ENCODE measurements at regions not wholly inside any gene's neighbourhood (a gene's known extent, or its start where the extent isn't known, plus 50 kb on each side); places are given as distances from the start of the nearest gene placed in this dataset.
A peak's percentile ranks its signal among the peaks of the same experiment; 100 is the strongest.

DNA sequence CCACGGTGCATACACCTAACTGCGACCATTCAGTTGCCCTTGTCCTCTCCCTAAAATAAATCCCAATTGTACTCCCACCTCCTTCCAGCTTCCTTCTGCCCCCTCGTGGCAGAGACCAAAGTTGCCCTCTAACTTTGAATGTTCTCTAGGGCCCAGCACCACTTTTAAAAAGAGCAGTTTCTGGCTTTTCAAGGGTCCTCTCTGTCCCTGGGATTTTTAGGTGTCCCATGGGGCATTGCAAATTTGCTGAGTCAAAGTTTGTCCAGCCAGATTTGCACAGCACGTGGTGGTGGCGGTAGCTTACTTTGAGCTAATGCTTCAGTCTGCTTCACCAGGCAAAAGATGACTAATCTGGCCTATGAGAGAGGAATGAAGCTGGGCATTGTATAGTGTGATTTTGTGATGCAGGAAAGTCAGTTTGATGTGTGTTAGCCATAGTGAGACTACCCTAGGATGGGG, 100.2 kb downstream of the PERP start:
- peak; percentile 62 for DNase-seq (ENCODE audit: low read depth)

DNA sequence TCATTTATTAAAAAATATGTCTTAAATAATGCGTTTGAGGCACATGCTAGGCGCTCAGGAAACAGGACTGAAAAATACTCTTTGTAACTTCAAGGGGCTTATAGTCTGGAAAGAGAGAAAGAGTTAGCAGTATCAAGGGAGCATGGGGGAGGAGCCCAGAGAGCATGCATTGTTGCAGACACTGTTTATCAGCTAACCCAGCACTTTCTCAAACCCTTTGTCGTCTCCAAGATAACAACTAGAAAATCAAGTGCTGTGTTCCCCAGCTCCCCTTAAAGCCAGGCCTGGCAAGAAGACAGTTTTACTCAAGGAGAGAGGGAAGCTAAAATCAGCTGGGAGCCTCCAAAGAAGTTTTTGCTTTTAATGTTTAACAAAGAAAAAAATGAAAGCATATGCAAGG, 98.4 kb downstream of the PERP start:
- no peak for DNase-seq (ENCODE audit: low read depth)

DNA sequence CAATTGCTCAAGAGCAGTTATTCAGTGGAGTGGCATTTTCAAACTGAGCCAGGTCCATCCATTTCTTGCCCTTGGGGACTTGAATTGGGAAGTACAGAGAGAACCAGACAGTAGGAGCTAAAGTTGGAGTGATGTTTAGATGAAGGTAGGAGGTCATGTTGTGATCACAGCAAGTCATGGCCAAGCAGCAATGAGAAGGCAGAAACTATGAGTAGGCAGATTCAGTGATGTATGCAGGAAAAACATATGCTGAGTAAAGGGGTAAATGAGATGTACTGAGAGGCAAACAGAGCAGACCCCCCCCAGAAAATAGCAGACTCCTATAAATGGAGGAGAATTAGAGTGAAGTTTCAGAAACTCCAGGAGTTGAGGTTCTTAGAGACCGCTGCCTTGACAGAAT, 95.8 kb downstream of the PERP start:
- no peak for DNase-seq (ENCODE audit: low read depth)

DNA sequence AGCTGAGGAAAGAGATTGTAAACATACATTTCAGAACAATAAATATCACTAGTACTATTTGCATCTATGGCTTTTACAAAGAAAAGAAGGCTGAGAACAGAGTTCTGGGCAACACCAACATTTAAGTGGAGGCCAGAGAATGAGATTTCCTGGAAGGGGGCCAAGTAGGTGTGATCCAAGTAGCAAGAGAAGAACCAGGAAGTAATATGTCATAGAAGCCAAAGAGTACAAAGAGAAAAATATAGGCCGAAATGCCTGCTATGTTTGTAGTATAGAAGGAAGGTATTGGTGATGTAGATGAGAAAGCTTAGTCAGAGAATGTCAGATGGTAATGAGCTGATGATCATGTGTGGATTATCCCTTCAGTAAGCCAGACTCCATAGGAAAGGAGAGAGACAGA, 94.5 kb downstream of the PERP start:
- DNase-seq (ENCODE audit: low read depth): no peak

- DNase-seq (ENCODE audit: low read depth): no peak
Measured at GRCh38 chr6:138013959-138014358, 93.3 kb downstream of the PERP start.

DNA sequence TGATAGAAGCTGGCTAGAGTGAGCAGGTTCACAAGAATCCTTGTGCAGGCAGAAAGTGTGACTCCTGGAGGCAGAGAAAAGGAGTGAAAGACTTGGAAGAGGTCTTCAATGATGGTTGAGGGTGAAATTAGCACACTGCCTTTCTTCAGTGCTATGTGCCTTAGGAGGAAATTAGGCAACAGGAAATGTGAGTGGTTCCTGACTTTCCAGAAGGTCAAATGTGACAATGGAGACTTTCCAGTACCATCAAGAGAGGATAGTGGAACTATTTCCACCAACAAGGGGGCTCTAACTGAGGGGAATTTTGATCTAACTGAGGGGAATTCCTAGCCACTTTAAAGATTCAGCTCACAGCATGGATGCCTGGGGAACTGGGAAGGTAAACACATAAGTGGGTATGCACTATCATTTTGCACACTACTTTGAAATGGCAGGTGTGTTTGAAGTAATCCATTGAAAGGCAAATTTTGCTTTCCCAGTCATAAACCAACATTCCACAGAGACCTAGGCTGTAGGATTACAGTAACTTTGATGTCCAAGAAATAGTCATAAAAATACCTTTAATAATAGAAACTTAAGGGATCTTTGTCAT, 90.0 kb downstream of the PERP start:
- no peak for DNase-seq (ENCODE audit: low read depth)

DNA sequence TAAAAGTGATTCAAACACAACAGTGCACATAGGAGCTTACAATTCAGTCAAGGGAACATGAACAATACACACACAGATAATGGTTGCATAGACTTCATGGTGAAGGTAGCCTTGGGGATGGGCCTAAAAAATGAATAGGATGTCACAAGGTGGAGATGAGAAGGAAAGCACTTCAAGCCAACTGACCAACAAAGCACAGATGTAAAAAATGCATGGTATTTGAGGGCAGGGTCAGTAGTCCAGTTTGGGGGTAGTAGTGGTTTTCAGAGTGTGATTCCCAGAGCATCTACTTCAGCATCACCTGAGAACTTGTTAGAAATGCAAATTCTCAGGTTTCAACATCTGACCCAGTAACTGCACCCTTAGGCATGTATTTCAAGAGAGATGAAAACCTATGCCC, 88.9 kb downstream of the PERP start:
- no peak for DNase-seq (ENCODE audit: low read depth)

DNA sequence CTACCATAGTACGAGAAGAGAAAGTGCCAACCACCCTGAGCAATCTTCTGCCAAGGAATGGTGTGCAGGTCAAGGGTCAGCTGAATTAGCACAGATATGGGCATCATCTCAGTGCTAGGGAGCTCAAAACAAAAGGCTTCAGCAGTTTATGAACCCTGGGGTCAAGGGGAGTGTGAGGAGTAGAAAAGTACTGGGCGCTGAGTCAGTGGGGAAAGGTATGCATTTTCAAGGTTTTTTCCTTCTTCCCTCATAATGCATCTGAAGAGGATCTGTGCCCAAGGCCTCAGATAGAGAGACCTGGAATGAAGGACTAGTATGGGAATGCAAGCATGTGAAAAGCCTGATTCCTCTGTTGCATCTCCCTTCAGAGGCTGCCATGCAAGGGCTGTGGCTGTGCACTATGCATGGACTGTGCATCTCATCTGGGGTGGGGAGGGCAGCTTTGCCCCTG, 81.7 kb downstream of the PERP start:
- no peak for DNase-seq (ENCODE audit: low read depth)

- no peak for DNase-seq (ENCODE audit: low read depth)
Measured at GRCh38 chr6:138026342-138026741, 80.9 kb downstream of the PERP start.

DNA sequence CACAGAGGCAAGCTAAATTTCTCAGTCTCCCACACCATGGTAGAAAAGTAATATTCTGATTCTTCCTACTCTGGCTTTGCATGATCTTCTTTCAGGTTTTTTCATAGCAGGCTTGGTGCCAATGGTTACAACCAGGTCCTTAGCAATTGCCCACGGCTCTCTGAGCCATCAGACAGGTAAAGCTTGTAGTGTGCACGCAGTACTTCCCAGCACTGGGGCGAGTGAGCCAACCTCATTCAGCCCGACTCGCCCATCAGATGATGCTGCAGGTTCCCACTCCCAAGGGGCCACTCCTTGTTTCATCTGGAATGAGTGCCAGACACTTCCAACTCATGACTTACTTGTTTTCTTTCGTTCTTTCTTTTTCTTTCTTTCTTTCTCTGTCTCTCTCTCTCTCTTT, 78.3 kb downstream of the PERP start:
- DNase-seq (ENCODE audit: low read depth): no peak

DNA sequence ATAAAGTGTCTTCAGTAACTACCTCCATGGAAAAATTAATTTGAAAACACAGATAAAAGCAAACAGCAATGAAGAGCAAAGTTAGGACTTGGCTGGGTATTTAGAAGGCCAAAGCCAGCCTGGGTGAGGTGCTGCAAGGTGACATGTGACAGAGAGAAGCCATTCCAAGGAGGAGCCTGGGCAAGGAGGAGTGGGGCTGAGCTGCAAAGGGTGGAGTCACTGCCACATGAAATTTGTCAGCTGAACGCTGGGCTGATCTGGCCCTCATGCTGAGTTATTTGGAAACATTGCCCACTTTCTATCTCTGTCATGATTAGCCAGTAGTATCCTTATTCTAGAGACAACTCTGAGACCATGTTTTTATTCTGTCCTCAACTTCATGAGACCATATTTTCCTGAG, 76.3 kb downstream of the PERP start:
- DNase-seq (ENCODE audit: low read depth): no peak

DNA sequence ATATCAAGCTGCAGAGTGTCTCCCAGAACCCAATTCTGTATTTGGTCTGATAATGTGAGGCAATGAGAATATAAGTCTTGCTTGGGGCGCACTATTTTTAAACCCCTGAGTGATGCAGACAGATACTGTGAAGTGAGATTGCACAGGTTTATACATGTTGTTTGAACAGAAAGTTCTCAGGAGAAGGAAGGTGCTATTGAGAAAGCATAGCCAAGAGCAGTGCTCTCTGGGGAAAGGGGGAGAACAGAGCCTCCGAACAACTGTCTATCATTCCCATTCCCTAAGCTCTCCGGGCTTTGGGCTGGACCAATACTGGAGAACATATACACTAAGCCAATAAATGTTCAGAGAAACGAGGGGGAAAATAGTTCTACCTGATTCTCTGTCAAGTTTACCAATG, 75.8 kb downstream of the PERP start:
- no peak for DNase-seq (ENCODE audit: low read depth)

GRCh38 chr6:138031850-138032249, 75.4 kb downstream of the PERP start:
- DNase-seq (ENCODE audit: low read depth): peak; percentile 12

GRCh38 chr6:138032571-138032970, 74.6 kb downstream of the PERP start:
- no peak for DNase-seq (ENCODE audit: low read depth)

GRCh38 chr6:138034229-138034628, 73.0 kb downstream of the PERP start:
- no peak for DNase-seq (ENCODE audit: low read depth)

- DNase-seq (ENCODE audit: low read depth): no peak
Measured at GRCh38 chr6:138035070-138035469, 72.1 kb downstream of the PERP start.

GRCh38 chr6:138036111-138036510, 71.1 kb downstream of the PERP start:
- DNase-seq (ENCODE audit: low read depth): peak; percentile 17

DNA sequence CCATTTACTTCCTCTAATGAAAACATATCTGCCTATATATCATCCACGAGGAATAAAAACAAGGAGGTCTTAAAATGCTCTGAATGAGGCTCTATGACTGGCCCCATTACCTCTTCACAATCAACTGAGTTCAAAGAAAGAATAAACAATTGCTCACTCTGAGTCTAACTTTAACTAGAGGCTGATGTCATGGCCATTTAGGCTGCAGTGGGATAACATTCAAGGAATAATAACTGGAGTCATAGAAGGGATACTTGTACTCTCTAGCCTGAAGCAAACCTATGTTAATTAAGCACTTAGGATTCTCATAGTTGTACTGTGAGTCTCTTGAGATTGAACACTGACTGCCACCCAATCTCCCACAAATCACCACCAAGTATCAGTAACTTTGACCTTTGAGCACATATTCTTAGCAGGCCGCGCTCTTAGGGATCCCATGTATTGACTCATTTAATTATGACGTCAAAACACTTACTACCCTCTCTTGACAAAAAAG, 70.2 kb downstream of the PERP start:
- peak; percentile 81 for DNase-seq (ENCODE audit: low read depth)

DNA sequence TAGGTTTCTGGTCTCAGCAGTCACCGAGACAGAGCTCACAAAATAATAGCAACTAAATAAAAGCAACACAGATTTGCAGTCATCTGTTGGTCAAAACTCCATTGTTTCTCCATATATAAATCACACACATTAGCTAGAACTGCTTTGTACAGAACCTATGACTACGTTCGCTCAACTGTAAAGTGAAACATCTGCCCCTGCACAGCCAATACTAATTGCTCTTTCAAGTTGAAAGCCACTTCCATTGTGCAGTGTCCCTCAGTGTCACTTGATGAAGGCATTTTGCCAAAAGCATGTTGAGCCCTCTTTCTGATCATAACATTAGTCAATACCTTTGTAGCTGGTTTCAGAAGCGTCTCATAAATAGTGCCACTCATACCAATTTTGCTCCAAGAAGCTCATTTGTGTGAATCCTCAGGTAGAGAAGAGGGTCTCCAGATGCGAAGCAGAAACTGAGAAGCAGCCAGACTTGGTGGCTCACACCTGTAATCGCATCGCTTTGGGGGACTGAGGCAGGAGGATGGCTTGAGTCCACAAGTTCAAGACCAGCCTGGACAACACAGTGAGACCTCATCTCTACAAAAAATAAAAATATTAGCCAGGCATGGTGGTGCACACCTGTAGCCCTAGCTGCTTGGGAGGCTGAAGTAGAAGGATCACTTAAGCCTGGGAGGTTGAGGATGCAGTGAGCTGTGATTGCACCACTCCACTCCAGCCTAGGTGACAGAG, 68.9 kb downstream of the PERP start:
- no peak for DNase-seq (ENCODE audit: low read depth)

Data from Daoy (cell line).